ENCODE measurements at regions not wholly inside any gene's neighbourhood (a gene's known extent, or its start where the extent isn't known, plus 50 kb on each side); places are given as distances from the start of the nearest gene placed in this dataset.
"Not testable (repeated sequence)": the region's sequence is repeated elsewhere in the genome, so short reads cannot be mapped to it uniquely, and the experiment has no call there.

DNA sequence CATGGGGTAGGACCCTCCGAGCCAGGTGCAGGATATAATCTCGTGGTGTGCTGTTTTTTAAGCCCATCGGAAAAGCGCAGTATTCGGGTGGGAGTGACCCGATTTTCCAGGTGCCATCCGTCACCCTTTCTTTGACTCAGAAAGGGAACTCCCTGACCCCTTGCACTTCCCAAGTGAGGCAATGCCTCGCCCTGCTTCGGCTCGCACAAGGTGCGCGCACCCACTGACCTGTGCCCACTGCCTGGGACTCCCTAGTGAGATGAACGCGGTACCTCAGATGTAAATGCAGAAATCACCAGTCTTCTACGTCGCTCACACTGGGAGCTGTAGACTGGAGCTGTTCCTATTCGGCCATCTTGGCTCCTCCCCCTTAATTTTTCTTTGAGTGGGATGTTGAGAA lies 382.9 kb upstream of the ISX start:
- TF ChIP-seq, protein P1, sequence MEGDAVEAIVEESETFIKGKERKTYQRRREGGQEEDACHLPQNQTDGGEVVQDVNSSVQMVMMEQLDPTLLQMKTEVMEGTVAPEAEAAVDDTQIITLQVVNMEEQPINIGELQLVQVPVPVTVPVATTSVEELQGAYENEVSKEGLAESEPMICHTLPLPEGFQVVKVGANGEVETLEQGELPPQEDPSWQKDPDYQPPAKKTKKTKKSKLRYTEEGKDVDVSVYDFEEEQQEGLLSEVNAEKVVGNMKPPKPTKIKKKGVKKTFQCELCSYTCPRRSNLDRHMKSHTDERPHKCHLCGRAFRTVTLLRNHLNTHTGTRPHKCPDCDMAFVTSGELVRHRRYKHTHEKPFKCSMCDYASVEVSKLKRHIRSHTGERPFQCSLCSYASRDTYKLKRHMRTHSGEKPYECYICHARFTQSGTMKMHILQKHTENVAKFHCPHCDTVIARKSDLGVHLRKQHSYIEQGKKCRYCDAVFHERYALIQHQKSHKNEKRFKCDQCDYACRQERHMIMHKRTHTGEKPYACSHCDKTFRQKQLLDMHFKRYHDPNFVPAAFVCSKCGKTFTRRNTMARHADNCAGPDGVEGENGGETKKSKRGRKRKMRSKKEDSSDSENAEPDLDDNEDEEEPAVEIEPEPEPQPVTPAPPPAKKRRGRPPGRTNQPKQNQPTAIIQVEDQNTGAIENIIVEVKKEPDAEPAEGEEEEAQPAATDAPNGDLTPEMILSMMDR (IDR thresholded peaks at IDR 0.05; ENCODE audit: insufficient read depth, low read length, poor library complexity, severe bottlenecking) = not testable (repeated sequence)
- TF ChIP-seq EZH2phosphoT487 (conservative IDR thresholded peaks at IDR 0.05; ENCODE audit: low read length) = not testable (repeated sequence)

All from SU-DHL-6 (cell line).